PC-3 (cell line): ENCODE measurements at regions not wholly inside any gene's neighbourhood (a gene's known extent, or its start where the extent isn't known, plus 50 kb on each side); places are given as distances from the start of the nearest gene placed in this dataset.

Source experiments
- ATAC-seq: fragments of 200-7000 bp; cut with Tn5 transposase; 2 replicates; pipeline ENCODE4 v1.9.1; 2020; ENCODE audit warnings: mild to moderate bottlenecking, moderate library complexity
- BruUV-seq: library from RNA; stranded (reverse); fragments of 400-500 nt; replicated peaks from 2 replicates; lab custom pipeline; 2021; lab: Mats Ljungman, UMichigan
- CTCF ChIA-PET: fragments of 300-600 bp; sonication (Branson Sonifier 250); formaldehyde crosslinking; loops from one replicate; lab custom pipeline; 2022; ENCODE audit warnings: antibody characterized with exemption; lab: Charles Lee
- POLR2A ChIA-PET: fragments of 300-600 bp; sonication (Branson Sonifier 250); formaldehyde crosslinking; loops from one replicate; lab custom pipeline; 2022; ENCODE audit warnings: antibody characterized with exemption; ENCODE audit not compliant: unreplicated experiment; lab: Charles Lee
- DNase-seq: peaks from one replicate; pipeline ENCODE4 v3.0.0-alpha.2; 2015
- H2AFZ ChIP-seq: fragments of 300-600 bp; sonication (generic); 2 replicates; pipeline ENCODE4 v1.6.0; 2016; ENCODE audit warnings: antibody characterized with exemption, low read length
- H3F3A ChIP-seq: fragments of 300-600 bp; sonication (generic); one replicate; pipeline ENCODE4 v1.6.0; 2017; ENCODE audit warnings: antibody characterized with exemption, low read length, control low read depth, mild to moderate bottlenecking; ENCODE audit not compliant: unreplicated experiment
- H3K27ac ChIP-seq: fragments of 300-600 bp; sonication (generic); 2 replicates; pipeline ENCODE4 v1.5.1; 2016; ENCODE audit warnings: mild to moderate bottlenecking, low read length
- H3K27me3 ChIP-seq: fragments of 300-600 bp; sonication (generic); 2 replicates; pipeline ENCODE4 v1.6.1; 2016; ENCODE audit warnings: low read length, mixed read lengths
- H3K36me3 ChIP-seq: fragments of 300-600 bp; sonication (generic); 2 replicates; pipeline ENCODE4 v1.6.1; 2016; ENCODE audit warnings: low read depth, mixed run types, low read length, mixed read lengths
- H3K4me1 ChIP-seq: fragments of 300-600 bp; sonication (generic); 2 replicates; pipeline ENCODE4 v1.5.1; 2016; ENCODE audit warnings: low read length; ENCODE audit not compliant: insufficient read depth
- H3K4me2 ChIP-seq: fragments of 300-600 bp; sonication (generic); 2 replicates; pipeline ENCODE4 v1.6.0; 2016; ENCODE audit warnings: low read length
- H3K4me3 ChIP-seq: fragments of 300-600 bp; sonication (generic); 2 replicates; pipeline ENCODE4 v1.5.1; 2016; ENCODE audit warnings: mild to moderate bottlenecking, low read length, mixed read lengths
- H3K79me2 ChIP-seq: fragments of 300-600 bp; sonication (generic); 2 replicates; pipeline ENCODE4 v1.6.1; 2017; ENCODE audit warnings: low read length, mixed read lengths
- H3K9ac ChIP-seq: fragments of 300-600 bp; sonication (generic); 2 replicates; pipeline ENCODE4 v1.6.0; 2016; ENCODE audit warnings: mild to moderate bottlenecking, low read length
- H3K9me2 ChIP-seq: fragments of 300-600 bp; sonication (generic); replicated peaks from 2 replicates; pipeline ENCODE4 v1.6.1; 2016; ENCODE audit warnings: mixed run types, low read length, mixed read lengths
- H3K9me3 ChIP-seq: fragments of 300-600 bp; sonication (generic); 2 replicates; pipeline ENCODE4 v1.6.1; 2016; ENCODE audit warnings: low read length, mixed read lengths
- H4K20me1 ChIP-seq: fragments of 300-600 bp; sonication (generic); 2 replicates; pipeline ENCODE4 v1.6.1; 2016; ENCODE audit warnings: low read length, mixed read lengths
- EZH2 ChIP-seq: fragments of 300-600 bp; sonication (generic); IDR thresholded peaks from one replicate; pipeline ENCODE4 v1.6.1; 2017; ENCODE audit warnings: antibody characterized with exemption, mild to moderate bottlenecking, low read length; ENCODE audit not compliant: unreplicated experiment
- EZH2phosphoT487 ChIP-seq: fragments of 300-600 bp; sonication (generic); IDR thresholded peaks from 2 replicates; pipeline ENCODE4 v1.6.1; 2018; ENCODE audit warnings: mild to moderate bottlenecking, antibody characterized with exemption, low read length, borderline replicate concordance
- intact Hi-C: fragments of 100-400 bp; cut with micrococcal nuclease; formaldehyde crosslinking; loops from 2 replicates; pipeline ENCODE4 v1.9.0; 2023
- TF ChIP-seq, protein P1 (sequence below): fragments of 300-600 bp; sonication (generic); conservative IDR thresholded peaks from 2 replicates; pipeline ENCODE4 v1.5.1; 2017; ENCODE audit warnings: antibody characterized with exemption, low read depth, mild to moderate bottlenecking, low read length

DNA sequence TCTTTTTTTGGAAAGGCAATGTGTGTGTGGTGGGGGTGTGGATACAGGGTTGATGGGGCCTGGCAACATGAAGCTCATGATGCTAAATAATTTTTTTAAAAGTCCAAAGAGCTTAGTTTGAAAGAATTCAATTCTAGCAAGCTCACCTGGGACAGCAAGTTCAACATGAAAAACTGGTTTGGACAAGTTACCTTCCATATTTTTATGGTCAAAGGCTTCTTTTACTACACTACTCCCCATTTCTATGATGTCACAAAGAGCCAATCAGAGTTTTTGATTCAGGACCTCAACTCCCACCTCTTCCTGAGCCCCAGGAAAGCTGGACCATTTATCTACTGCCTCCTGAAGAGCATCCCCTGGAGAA, 66.1 kb upstream of the CTNNBL1 start:
- Histone ChIP-seq H4K20me1 (no peaks in the 10 kb centered on the region), H3K4me2 (no peak overlapping the region), H3K79me2 (no peaks in the 10 kb centered on the region), H3K4me1 (no peaks in the 10 kb centered on the region), H3K4me3 (no peak overlapping the region), H3K36me3 (no peaks in the 10 kb centered on the region), H3K9me2 (no peaks in the 10 kb centered on the region), H3K9ac (no peak overlapping the region), H2AFZ (no peak overlapping the region), H3K9me3 (no peaks in the 10 kb centered on the region), H3F3A (no peaks in the 10 kb centered on the region), H3K27ac (no peak overlapping the region), H3K27me3 (peaks cover 26% of the 10 kb centered on the region)
- CTCF ChIA-PET: no interaction called here
- POLR2A ChIA-PET: no interaction called here
- DNase-seq (peak; percentile 37), ATAC-seq (no peak)
- BruUV-seq: no TSS peak
- TF ChIP-seq EZH2phosphoT487: no peak
- no peak for TF ChIP-seq EZH2
- TF ChIP-seq, protein P1, sequence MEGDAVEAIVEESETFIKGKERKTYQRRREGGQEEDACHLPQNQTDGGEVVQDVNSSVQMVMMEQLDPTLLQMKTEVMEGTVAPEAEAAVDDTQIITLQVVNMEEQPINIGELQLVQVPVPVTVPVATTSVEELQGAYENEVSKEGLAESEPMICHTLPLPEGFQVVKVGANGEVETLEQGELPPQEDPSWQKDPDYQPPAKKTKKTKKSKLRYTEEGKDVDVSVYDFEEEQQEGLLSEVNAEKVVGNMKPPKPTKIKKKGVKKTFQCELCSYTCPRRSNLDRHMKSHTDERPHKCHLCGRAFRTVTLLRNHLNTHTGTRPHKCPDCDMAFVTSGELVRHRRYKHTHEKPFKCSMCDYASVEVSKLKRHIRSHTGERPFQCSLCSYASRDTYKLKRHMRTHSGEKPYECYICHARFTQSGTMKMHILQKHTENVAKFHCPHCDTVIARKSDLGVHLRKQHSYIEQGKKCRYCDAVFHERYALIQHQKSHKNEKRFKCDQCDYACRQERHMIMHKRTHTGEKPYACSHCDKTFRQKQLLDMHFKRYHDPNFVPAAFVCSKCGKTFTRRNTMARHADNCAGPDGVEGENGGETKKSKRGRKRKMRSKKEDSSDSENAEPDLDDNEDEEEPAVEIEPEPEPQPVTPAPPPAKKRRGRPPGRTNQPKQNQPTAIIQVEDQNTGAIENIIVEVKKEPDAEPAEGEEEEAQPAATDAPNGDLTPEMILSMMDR: no peak
- intact Hi-C loops: no loop called here

DNA sequence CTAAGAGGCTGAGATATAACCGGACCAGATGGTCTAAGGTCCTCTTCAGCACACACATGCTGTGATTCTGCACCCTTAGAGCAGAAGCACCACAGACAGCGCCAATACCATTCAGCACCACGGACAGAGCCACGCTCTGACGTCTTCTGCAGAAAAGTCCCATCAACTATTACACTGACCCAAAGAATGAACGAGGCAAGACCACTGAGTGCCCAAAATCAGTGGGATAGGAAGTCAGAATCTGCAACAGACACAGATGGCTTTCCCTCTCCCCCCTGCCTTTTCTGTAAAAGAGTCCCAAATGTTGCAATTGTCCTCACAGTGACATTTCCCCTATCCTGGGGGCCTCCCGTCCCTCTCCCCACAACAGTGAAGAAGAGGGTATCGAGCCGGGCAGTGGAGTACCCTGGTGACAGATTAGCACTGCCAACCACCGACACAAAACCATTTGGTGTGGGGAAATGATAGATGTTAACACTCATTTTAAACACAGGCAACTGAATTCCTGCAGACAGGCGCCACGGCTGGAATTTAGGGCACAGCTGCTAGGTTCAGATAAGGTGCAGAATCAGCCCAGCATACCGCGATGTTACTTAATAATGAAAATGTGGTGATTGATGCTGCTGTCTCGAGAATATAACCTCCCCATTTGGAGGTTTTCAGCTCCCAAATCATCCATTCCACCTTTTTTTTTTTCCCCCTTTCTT, 66.6 kb upstream of the CTNNBL1 start:
- no peak overlapping the region for H3K9ac ChIP-seq
- TF ChIP-seq EZH2phosphoT487 (no peak), EZH2 (no peak)
- TF ChIP-seq, protein P1: no peak
- no peaks in the 10 kb centered on the region for H3F3A ChIP-seq
- no peaks in the 10 kb centered on the region for H3K79me2 ChIP-seq
- no peaks in the 10 kb centered on the region for H3K9me2 ChIP-seq
- H3K27me3 ChIP-seq: peaks cover 31% of the 10 kb centered on the region
- H4K20me1 ChIP-seq: no peaks in the 10 kb centered on the region
- ATAC-seq (peak; percentile 43; the same call in 1 of the 2 replicates), DNase-seq (peak; percentile 74)
- H3K4me2 ChIP-seq: no peak overlapping the region
- no peak overlapping the region for H3K4me3 ChIP-seq
- H3K9me3 ChIP-seq: no peaks in the 10 kb centered on the region
- intact Hi-C loops: no loop called here
- no TSS peak for BruUV-seq
- H3K27ac ChIP-seq: no peak overlapping the region
- POLR2A ChIA-PET: no interaction called here
- H3K36me3 ChIP-seq: no peaks in the 10 kb centered on the region
- no peak overlapping the region for H2AFZ ChIP-seq
- no peaks in the 10 kb centered on the region for H3K4me1 ChIP-seq
- CTCF ChIA-PET: no interaction called here

DNA sequence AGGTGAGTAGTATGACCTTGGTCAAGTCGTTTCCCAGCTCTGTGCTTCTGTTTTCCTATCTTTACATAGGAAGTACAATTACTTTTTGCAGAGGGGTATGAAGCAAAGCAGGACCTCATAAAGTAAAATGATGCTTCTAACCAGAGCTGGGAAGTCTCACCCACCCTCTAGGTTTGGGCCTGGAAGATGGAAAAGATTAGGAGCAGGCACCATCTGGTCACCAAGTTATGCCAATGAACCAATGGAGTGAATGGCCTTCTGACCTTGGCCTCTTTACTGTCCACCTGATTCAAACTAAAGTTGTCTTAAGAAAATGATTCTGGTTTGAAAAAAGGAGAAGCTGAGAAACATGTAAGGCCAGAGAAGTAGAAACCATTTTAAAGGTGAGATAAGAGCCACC, 68.9 kb upstream of the CTNNBL1 start:
- intact Hi-C loops: no loop called here
- Histone ChIP-seq H3K4me2 (no peak overlapping the region), H4K20me1 (no peaks in the 10 kb centered on the region), H3K27ac (no peak overlapping the region), H3F3A (no peaks in the 10 kb centered on the region), H3K9me2 (no peaks in the 10 kb centered on the region), H3K27me3 (peaks cover 38% of the 10 kb centered on the region), H3K9ac (no peak overlapping the region), H2AFZ (no peak overlapping the region), H3K79me2 (no peaks in the 10 kb centered on the region), H3K4me3 (no peak overlapping the region), H3K4me1 (no peaks in the 10 kb centered on the region), H3K36me3 (no peaks in the 10 kb centered on the region), H3K9me3 (no peaks in the 10 kb centered on the region)
- CTCF ChIA-PET: no interaction called here
- no peak for ATAC-seq
- no TSS peak for BruUV-seq
- TF ChIP-seq EZH2phosphoT487 (no peak), EZH2 (no peak)
- TF ChIP-seq, protein P1: no peak
- no peak for DNase-seq
- POLR2A ChIA-PET: no interaction called here
